HepG2 (cell line): ENCODE measurements at regions not wholly inside any gene's neighbourhood (a gene's known extent, or its start where the extent isn't known, plus 50 kb on each side); places are given as distances from the start of the nearest gene placed in this dataset.

ENCODE experiments used
- ATAC-seq: fragments of 200-7000 bp; cut with Tn5 transposase; 3 replicates; pipeline ENCODE4 v1.9.1; 2020; ENCODE audit warnings: mild to moderate bottlenecking, moderate library complexity
- BruUV-seq: library from RNA; stranded (reverse); fragments of 400-500 nt; replicated peaks from 2 replicates; lab custom pipeline; 2021; lab: Mats Ljungman, UMichigan
- CTCF ChIA-PET: fragments of 300-600 bp; formaldehyde crosslinking; extraction: SDS; loops from one replicate; lab custom pipeline; 2021; ENCODE audit warnings: low total read pairs, inconsistent platforms, low intra/inter-chr PET ratio; lab: Yijun Ruan, JAX
- POLR2A ChIA-PET: fragments of 350-600 bp; sonication (Branson Sonifier 250); formaldehyde crosslinking; loops from one replicate; lab custom pipeline; 2020; ENCODE audit warnings: antibody characterized with exemption, inconsistent platforms; lab: Yijun Ruan, JAX
- DNase-seq: peaks from one replicate; pipeline ENCODE4 v3.0.0-alpha.2; 2015; ENCODE audit warnings: low spot score
- FAIRE-seq: peaks from 3 replicates; lab custom pipeline; 2011; peaks lifted over from hg19 to GRCh38; lab: Jason Lieb, UNC
- H2AFZ ChIP-seq: one replicate; pipeline ENCODE4 v1.6.1; 2011; ENCODE audit warnings: low read length, inconsistent platforms
- H3K27ac ChIP-seq: fragments of 300-600 bp; 3 replicates; pipeline ENCODE4 v1.8.0; 2011; ENCODE audit warnings: mixed run types, mild to moderate bottlenecking, mixed read lengths, low read length, inconsistent platforms; ENCODE audit not compliant: insufficient read depth; ENCODE audit errors: extremely low read length
- H3K27me3 ChIP-seq, 2 experiments: fragments of 200-600 bp in 1 of 2; 2 replicates in 1 of 2; 3 replicates in 1 of 2; pipeline versions ENCODE4 v1.6.0 to v1.8.0; 2011; ENCODE audit warnings: low read length in 2 of 2, mild to moderate bottlenecking in 2 of 2, moderate library complexity in 2 of 2, inconsistent platforms in 1 of 2; ENCODE audit not compliant: insufficient read depth in 2 of 2, control insufficient read depth in 1 of 2
- H3K36me3 ChIP-seq, 2 experiments: fragments of 200-600 bp in 1 of 2; replicated peaks in 1 of 2; 2 replicates in 1 of 2; 3 replicates in 1 of 2; pipeline versions ENCODE4 v1.5.1 to v1.8.0; 2011; ENCODE audit warnings: low read length in 2 of 2, inconsistent platforms in 1 of 2; ENCODE audit not compliant: insufficient read depth in 2 of 2, control insufficient read depth in 1 of 2
- H3K4me1 ChIP-seq: 2 replicates; pipeline ENCODE4 v1.5.1; 2012; ENCODE audit warnings: low read length, inconsistent platforms; ENCODE audit not compliant: insufficient read depth
- H3K4me2 ChIP-seq: 2 replicates; pipeline ENCODE4 v1.6.0; 2011; ENCODE audit warnings: low read depth, low read length, inconsistent platforms
- H3K4me3 ChIP-seq, 3 experiments: fragments of 200-600 bp in 1 of 3; sonication (generic), shearing (Covaris generic) in 1 of 3; replicated peaks in 1 of 3; 2 replicates each; pipeline ENCODE4 v1.5.1; 2011 to 2016; ENCODE audit warnings: low read length in 3 of 3, inconsistent platforms in 2 of 3, low read depth in 2 of 3, mild to moderate bottlenecking in 2 of 3, control low read depth in 1 of 3, mixed read lengths in 1 of 3; ENCODE audit not compliant: insufficient read depth in 1 of 3
- H3K79me2 ChIP-seq: one replicate; pipeline ENCODE4 v1.6.1; 2011; ENCODE audit warnings: low read length, inconsistent platforms; ENCODE audit not compliant: insufficient read depth
- H3K9ac ChIP-seq: 2 replicates; pipeline ENCODE4 v1.6.0; 2011; ENCODE audit warnings: mild to moderate bottlenecking, low read depth, low read length, inconsistent platforms; ENCODE audit not compliant: insufficient read depth
- H3K9me3 ChIP-seq: 2 replicates; pipeline ENCODE4 v1.5.1; 2012; ENCODE audit warnings: mild to moderate bottlenecking, low read length
- H4K20me1 ChIP-seq: 2 replicates; pipeline ENCODE4 v1.6.0; 2011; ENCODE audit warnings: inconsistent platforms, mild to moderate bottlenecking, low read length, moderate library complexity; ENCODE audit not compliant: insufficient read depth
- HMG20A ChIP-seq: IDR thresholded peaks from 2 replicates; pipeline ENCODE4 v1.6.1; 2016; ENCODE audit warnings: borderline replicate concordance
- JUN ChIP-seq: sonication (generic); formaldehyde crosslinking; IDR thresholded peaks from 2 replicates; pipeline ENCODE4 v1.4.0; 2020; ENCODE audit warnings: mild to moderate bottlenecking, missing genetic modification reagents
- JUNB ChIP-seq: sonication (generic); formaldehyde crosslinking; IDR thresholded peaks from 2 replicates; pipeline ENCODE4 v1.8.0; 2022; ENCODE audit warnings: missing genetic modification reagents, mild to moderate bottlenecking, borderline replicate concordance
- MLLT10 ChIP-seq: sonication (generic); formaldehyde crosslinking; IDR thresholded peaks from 2 replicates; pipeline ENCODE4 v1.4.0; 2020; ENCODE audit warnings: missing genetic modification reagents
- ZBTB7B ChIP-seq: sonication (generic); formaldehyde crosslinking; IDR thresholded peaks from 2 replicates; pipeline ENCODE4 v1.4.0; 2020; ENCODE audit warnings: missing genetic modification reagents
- ZNF292 ChIP-seq: sonication (generic); formaldehyde crosslinking; IDR thresholded peaks from 2 replicates; pipeline ENCODE4 v1.8.1; 2022; ENCODE audit warnings: mild to moderate bottlenecking, low read depth, missing genetic modification reagents, borderline replicate concordance
- ZNF34 ChIP-seq: sonication (generic); formaldehyde crosslinking; IDR thresholded peaks from 2 replicates; pipeline ENCODE4 v1.4.0; 2020; ENCODE audit warnings: mild to moderate bottlenecking, missing genetic modification reagents, borderline replicate concordance
- ZNF773 ChIP-seq: sonication (generic); formaldehyde crosslinking; IDR thresholded peaks from 2 replicates; pipeline ENCODE4 v1.4.0; 2020; ENCODE audit warnings: missing genetic modification reagents, borderline replicate concordance
- ZSCAN9 ChIP-seq: IDR thresholded peaks from 2 replicates; pipeline ENCODE4 v1.6.1; 2016; ENCODE audit warnings: borderline replicate concordance
- WGBS: methylation state at CpG from one replicate; pipeline ENCODE4 v1.1.6; 2017; ENCODE audit warnings: low lambda C conversion rate; 5-methylcytosine and 5-hydroxymethylcytosine counted together
- in situ Hi-C: cut with HindIII; loops from 2 replicates; pipeline ENCODE4 v1.10.0; 2017; ENCODE audit warnings: low pct_unique_long_range_greater_than_20kb; ENCODE audit not compliant: extremely low pct_ligation_motif_present
- intact Hi-C: fragments of 100-400 bp; cut with micrococcal nuclease; formaldehyde crosslinking; loops from one replicate; pipeline ENCODE4 v1.10.0; 2022; ENCODE audit not compliant: unreplicated experiment
- TF ChIP-seq, protein P1 (sequence below): conservative IDR thresholded peaks from 2 replicates; pipeline ENCODE4 v1.6.1; 2018; ENCODE audit warnings: missing genetic modification reagents

- in situ Hi-C loops, result no loop called here
- Histone ChIP-seq H3K4me3 (no peak overlapping the region), H3K79me2 (no peaks in the 10 kb centered on the region), H3K36me3 (no peaks in the 10 kb centered on the region), H2AFZ (no peak overlapping the region), H4K20me1 (no peaks in the 10 kb centered on the region), H3K9me3 (peaks cover 79% of the 10 kb centered on the region)
- intact Hi-C loops, result no loop called here
- ChIA-PET CTCF (no interaction called here), POLR2A (no interaction called here)
- 0% methylated on average over 2 of the region's 2 CpGs for WGBS
- ATAC-seq, result no peak
- TF ChIP-seq, protein P1, sequence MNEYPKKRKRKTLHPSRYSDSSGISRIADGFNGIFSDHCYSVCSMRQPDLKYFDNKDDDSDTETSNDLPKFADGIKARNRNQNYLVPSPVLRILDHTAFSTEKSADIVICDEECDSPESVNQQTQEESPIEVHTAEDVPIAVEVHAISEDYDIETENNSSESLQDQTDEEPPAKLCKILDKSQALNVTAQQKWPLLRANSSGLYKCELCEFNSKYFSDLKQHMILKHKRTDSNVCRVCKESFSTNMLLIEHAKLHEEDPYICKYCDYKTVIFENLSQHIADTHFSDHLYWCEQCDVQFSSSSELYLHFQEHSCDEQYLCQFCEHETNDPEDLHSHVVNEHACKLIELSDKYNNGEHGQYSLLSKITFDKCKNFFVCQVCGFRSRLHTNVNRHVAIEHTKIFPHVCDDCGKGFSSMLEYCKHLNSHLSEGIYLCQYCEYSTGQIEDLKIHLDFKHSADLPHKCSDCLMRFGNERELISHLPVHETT (CRISPR knock-in tag), result no peak
- TF ChIP-seq ZBTB7B (CRISPR knock-in tag) (no peak), ZNF34 (CRISPR knock-in tag) (no peak), JUN (no peak), ZNF292 (CRISPR knock-in tag) (no peak), MLLT10 (CRISPR knock-in tag) (no peak), HMG20A (no peak), JUNB (CRISPR knock-in tag) (no peak), ZNF773 (CRISPR knock-in tag) (no peak), ZSCAN9 (CRISPR knock-in tag) (no peak)
- TF ChIP-seq, all 625 proteins: peak for 0
- FAIRE-seq (no peak), DNase-seq (no peak)
- Histone ChIP-seq H3K27me3 (no peaks in the 10 kb centered on the region), H3K4me1 (no peaks in the 10 kb centered on the region), H3K27ac (no peak overlapping the region), H3K9ac (no peak overlapping the region), H3K4me2 (no peak overlapping the region)
- BruUV-seq, result no TSS peak
Observed at GRCh38 chr13:56173346-56173745, 967.4 kb upstream of the PRR20A start.
